G401.6 (cell line): ENCODE measurements at regions not wholly inside any gene's neighbourhood (a gene's known extent, or its start where the extent isn't known, plus 50 kb on each side); places are given as distances from the start of the nearest gene placed in this dataset.

Experiments
- FAIRE-seq: peaks from 2 replicates; lab custom pipeline; 2012; peaks lifted over from hg19 to GRCh38; lab: Jason Lieb, UNC

DNA sequence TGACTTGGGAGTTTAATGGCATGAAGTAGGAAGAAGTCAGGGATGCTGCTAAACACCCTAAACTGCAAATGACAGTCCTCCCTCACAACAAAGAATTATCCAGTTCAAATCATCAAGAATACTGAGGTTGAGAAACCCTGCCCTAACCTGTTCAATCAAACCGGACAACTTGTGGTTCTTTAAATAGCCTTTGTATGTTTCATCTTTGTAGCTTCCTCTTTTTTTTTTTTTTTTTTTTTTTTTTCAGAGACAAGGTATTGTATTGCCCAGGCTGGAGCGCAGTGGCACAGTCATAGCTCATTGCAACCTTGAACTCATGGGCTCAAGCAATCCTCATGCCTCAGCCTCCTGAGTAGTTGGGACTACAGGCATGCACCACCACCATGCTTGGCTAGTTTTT is 52.5 kb upstream of the TTC29 start:
- FAIRE-seq, result no peak

DNA sequence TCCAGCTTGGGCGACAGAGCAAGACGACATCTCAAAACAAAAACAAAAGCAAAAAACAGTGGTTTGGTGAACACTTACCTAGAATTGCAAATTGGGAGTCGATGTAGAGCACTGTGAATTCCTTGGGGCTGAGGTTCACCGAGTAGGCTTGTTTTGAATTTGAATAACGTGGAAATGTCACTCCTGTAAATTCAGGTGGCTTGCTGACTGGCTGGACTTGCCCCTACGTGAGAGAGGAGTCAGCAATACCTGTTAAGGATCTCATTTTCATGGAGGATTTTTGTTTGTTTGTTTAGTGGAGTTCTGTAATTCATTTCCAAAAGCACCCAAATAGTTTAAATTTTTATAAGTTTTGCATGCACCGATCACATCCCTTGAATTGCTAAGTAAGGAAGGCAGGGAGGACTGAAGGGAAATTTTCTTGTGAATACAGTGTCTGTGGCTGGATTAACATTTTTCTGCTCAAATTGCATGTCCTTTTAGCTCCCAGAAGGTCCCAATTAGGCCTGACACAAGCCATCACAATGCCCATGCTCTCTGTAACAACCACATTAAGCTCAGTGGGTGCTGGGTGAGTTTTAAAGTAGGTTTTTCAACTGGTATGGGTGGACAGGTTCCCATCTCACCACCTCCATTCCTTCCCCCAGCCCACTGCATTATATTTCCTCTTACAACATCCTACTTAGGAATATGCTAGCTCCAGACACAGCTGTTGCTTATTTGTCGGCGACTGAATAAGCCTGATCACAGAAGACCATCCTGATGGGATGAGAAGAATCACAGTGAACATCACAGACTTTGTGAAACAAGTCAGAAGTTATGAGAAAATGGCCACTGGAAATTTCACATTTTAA is 58.5 kb upstream of the TTC29 start:
- FAIRE-seq, result no peak

DNA sequence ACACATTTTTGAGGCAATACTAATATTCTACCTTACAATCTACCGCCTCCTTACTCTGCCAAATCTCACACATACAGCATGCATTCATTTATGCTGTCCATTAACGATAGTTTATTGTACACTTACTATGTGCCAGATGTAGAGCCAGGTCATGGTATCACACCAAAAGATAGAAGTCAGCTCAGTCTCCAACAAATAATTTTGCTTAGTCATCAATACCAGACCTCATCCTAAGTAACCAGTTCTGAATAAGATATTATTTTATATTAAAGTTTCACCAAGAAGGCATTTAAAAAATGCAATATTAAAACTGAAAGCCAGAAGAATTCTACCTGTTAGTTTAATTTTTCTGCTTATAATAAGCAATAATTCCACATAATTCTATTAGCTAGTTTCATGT is 60.6 kb upstream of the TTC29 start:
- no peak for FAIRE-seq

DNA sequence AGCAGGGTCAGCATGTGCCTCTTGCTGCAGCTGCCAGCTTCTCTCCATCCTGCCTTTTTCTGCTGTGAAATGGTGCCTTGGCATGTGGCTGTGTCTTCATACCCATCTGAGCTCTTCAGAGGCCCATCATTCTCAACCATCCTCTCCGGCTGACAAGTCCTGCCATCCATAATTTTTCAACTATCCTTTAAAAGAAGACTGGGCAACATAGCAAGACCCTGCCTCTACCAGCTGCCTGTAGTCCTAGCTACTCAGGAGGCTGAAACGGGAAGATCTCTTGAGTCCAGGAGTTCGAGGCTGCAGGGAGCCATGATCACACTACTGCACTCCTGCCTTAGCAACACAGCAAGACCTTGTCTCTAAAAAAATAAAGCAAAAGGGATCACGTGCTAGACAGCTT is 64.2 kb upstream of the TTC29 start:
- no peak for FAIRE-seq

DNA sequence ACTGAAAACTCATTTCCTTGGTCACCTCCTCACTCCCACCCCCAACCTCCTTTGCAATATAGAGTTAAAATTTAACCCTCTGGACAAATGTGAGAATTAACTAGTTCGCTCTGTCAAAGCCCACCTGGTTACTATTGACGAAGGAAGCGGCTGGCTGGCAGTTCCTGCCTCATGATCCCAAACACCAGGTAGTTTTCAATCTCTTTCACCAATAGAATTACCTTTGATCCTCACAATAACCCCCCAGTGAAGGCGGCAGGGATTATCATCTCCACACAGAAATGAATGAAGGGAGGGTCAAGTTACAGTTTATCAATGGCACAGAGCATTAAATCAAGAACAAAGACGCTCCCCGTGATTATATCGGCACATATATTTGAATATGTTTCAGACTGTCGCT is 65.7 kb upstream of the TTC29 start:
- no peak for FAIRE-seq

DNA sequence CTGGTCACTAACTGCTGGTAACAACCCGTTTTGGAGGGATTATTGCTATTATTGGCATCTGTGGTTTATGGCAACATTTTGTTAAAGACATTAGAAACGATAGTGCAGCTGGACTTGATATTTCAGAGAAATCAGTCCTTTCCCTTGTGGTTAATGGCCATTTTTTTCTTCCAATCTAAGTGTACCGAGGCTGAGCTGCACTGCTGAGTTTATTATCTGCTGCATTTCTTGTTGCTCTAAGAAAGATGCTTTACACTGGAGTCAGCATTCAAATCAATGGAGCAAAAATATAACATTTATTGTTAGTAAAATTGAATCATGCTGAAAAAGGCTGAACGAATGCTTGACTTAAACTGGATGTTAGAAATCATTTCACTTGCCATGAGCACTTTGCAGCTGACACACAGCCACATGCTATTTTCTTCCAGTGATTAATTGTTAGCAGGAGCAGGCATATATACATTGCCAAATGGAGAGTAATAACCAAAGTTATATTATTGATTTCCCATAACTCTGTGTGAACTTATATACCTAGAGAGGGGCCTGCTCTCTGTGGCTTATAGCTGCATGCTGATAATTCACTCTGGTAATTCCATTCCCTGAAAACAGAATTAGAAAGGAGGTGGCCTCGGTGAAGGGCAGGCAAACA is 66.5 kb upstream of the TTC29 start:
- FAIRE-seq, result no peak

DNA sequence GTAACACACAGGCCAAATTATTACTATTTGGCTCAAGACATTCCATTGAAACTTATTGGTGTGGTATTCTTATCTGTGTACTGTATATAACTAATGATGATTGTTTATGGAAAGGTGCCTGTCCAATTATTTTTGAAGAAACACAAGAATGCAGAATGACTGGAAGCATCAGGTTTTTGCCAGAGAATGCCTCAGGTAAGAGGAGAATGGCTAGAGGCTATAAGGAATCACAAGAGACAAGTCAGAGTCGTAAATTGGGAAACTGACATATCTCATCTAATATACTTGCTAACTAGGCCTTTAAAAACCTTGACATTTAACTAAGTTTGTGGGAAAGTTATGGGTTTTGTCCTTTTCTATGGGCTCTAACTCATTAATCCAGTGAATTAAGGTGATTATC is 69.3 kb upstream of the TTC29 start:
- FAIRE-seq, result no peak

DNA sequence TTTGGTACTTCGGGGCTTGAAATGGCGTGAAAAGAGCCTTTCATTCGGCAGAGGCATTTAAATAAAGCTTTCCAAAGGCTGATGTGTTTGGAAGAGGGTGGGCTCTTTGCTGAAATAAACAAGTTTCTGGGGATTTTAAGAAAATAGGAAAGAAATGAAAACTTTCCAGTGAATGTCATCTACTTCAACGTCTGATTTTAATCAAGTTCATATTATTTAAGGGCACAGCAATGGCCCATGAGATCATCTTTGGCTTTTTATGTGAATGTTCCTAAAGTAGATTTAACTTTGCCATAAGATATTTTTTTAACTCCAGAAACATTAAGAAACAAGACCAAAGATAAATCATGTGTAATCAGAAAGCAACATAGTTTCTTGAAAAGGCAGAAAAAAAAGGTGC is 69.8 kb upstream of the TTC29 start:
- no peak for FAIRE-seq

DNA sequence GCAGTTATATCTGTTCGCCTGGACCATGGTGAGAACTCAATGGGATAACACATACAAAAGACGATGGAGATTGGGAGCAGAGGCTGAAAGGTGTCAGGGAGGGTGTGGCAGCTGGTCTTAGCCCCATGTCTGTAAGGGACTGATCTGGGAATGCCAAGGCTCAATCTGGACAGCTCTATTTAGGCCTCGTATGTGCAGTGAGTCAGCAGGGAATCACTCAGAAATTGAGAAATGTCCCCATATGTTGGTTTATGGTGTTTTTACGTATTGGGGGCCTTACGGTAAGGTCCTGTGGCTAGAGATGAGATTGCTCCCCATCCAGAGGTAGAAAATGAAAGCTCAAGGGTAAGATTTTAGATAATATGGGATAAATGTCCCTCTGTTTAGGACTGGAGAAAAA is 71.4 kb upstream of the TTC29 start:
- no peak for FAIRE-seq

DNA sequence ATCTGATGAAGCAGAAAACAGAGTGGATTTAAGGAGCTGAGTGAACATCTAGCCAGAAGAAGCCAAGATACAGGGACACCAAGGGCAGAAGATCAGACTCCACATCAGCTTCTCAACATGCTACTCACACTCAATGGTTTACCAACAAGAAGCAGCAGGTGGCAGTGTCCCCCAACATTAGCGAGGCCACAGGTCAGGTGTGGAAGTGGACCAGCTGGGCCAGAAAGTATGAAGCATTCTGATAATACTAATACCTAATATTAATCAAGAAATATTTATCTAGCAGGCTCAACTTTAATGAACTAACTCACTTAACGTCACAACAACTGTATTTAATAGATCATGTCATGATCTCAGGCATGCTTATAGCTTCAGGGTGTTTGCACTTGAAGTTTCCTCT is 73.4 kb upstream of the TTC29 start:
- FAIRE-seq, result no peak

DNA sequence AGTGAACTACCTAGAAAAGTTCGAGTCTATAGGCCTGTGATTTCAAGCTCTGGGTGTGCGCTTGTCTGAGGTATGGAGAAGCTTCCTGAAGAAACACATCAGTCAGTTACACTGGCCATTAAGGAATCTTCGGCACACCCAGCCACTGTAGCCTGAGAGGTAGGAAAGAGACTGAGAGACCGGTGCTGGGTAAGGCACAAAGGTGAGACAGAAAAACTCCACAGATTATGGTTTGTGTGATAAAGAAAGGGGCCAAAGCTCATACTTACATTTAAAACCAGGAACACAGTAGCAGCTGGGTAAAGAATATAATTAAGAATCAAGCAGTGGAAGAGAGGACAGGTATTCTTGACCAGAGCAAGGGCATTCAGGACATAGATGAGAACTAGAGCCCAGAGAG is 74.8 kb upstream of the TTC29 start:
- FAIRE-seq, result no peak

DNA sequence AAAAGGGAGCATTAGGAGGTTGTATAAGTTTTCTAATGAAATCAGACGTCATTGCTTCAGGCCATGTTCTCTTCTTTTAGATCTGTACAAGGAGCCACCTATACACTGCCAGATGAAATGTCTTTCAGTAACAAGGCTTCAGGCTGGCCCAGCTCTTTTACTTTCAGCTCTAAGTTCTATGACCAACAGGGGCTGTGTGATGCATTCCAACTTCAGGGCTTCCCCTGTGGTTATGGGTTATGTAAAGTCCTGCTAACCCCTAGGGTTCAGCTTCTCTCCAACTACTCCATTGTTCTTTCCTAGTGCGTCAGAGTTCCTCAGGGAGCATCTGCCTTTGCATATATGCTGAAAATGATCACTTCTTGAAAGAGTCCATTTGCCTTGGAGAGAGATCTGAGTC is 79.4 kb upstream of the TTC29 start:
- FAIRE-seq, result no peak

DNA sequence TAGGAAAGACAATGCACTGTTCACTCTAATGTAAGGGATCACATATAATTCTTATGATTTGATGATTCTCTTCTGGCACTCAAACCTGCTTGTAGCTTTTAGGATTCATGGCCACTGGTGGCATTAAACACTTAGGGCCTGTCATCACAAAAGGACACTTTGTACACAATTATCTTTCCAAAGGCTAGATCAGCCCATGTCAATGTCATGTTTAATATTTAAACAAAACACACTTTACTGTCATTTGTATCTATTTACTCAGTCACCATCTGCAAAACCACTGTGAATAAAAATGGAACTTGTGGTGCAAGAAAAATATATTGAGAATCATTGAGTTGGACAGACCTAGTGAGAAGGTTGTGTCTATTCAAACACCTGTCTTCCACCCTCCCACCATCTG is 83.6 kb upstream of the TTC29 start:
- FAIRE-seq, result no peak

DNA sequence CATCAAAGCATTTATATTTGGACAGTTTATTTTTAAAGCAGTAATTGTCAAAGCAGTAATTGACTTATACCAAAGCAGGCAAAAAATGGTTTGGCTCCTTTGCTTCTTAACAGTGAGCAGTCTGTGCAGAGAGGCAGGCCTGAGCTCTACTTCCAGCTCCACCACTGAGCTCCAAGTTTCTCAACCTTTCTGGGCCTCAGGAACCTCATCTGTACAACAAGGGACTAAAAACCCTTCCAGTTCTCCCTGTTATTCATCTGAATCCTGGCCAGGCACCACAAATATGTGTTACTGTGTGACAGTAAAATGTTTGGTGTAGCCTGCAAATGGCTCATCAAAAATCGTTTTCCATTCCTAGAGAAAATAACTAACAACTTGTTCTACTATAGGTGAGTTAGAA is 88.7 kb upstream of the TTC29 start:
- no peak for FAIRE-seq

DNA sequence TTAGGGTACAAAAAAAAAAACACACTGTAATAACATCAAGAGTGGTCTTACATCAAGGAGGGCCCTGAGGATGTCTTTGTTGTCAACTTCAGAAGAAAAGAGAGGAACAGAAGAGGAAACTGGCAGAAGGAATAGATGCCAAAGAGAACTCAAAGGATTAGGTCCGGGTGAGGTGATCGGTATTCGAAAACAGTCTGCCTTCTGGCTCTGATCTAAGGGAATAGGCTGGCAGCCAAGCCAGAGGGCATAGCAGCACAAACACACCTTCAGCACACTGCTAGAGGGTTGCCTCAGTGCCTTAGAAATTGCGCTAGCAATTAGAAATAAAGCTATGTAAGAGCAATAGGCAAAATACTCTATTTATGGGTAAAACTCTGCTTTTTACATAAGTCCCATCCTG is 91.4 kb upstream of the TTC29 start:
- no peak for FAIRE-seq

DNA sequence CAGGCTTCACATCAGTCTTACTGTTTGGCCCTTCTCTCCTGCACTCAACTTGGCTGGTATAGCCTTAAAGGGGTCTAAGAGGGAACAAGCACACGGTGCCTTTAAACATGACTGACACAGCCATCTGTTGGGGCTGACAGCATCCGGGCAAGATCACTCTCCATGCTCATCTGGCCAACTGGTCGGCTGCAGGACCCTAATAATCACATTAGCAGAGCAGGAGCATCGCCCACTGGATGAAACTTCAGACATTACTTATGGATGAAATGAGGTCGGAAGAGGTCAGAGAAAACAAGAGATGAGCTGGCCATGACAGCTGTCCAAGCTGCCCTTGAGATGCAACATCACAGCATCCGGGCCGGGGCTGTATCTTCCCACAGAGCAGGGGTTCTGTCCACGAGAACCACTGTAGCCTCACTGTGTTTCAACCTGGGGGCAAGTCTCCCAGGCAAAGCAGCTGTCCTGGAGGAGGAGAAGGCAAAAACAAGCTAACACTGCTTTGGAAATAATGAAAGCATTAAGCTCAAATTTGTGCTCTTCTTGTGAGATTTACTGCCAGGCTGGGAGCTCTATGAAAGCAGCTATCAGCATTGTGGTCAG is 94.4 kb upstream of the TTC29 start:
- no peak for FAIRE-seq

DNA sequence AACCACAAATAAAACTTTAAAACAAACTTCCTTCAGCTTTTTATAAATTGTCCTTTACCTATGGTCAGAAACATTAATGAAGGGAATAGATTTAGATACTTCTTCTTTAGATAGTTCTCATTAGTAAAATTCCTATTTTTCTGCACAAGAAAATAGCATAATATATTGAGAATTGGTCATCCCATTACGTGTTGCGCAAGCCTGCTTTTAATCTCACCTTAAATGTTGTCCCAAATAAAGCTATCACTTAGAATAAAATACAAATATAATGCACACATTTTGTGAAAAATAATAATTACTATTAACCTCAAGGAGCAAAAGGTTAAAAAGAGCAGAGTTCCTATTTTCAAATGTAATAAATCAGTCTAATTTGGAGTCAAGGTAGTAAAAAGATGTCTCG is 95.2 kb upstream of the TTC29 start:
- no peak for FAIRE-seq

DNA sequence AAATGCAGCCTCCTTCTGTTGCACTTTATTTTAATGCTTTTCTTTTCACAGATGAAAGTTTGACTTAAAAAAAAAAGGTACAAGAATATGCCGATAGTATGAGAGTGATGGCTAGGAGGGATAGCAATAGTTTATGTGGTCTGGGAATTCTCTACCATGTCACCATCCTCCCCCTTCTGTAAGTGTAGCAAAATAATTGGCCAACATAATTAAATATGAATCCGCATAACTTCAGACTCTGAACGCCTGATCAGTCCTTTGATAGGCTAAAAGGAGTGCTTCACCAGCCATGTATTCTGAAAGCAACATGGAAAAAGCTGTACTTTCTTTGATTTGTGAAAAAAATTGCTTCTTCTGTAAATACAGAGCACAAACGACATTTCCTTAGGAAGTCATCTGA is 95.7 kb upstream of the TTC29 start:
- no peak for FAIRE-seq

DNA sequence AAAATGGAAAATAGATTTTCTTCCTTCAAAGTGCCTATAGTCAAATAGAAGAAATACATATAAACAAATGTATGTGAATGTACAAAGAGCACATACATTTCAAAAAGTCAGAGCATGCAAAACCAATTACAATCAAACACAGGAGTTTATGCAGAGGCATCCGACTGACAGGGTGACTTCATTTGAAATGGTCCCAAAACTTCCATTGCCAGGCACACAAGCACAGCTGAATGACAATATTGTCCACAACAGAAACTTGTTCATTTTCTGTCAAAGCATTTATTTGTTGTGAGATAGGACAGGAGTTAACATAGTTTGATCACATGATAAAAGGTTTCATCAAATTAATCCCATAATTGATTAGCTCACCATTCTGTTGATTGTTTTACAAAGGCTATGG is 96.4 kb upstream of the TTC29 start:
- FAIRE-seq, result no peak

DNA sequence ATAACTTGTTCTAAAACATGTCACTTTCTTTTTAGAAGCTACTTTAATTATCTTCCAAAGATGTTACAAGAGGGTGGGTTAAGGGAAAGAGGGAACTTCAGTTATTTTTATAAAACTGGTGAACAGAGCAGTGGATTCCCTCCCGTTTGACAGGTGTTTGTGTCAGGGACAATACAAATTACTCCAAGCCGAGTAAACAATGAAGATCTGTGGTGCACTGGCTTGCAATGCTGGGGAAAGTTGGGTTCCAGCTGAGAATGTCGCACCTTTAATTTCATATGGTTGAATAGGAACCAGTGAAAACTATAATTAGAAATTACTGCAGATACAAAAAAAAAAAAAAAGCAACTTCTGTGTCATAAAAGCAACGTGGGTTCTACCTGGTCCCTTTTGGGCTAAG is 98.6 kb upstream of the TTC29 start:
- no peak for FAIRE-seq

DNA sequence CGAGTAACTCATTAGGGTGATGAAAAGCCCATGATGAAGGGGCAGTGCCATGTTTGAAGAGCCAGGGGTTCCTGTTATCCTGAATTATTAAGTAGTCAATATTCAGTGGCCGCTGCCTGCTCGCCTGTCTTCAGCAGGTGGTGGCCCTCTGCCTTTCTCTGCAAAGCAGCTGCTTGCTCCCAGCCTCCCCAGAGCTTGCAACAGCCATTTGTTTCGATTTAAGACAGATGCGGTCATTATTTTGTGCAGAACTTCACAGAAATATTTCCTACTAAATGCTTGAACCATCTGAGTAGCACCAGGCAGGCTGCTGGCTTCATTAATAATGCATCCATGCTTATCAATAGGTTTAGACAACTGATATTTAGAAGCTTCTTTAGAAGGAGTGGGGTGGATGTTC is 104.3 kb upstream of the TTC29 start:
- no peak for FAIRE-seq

DNA sequence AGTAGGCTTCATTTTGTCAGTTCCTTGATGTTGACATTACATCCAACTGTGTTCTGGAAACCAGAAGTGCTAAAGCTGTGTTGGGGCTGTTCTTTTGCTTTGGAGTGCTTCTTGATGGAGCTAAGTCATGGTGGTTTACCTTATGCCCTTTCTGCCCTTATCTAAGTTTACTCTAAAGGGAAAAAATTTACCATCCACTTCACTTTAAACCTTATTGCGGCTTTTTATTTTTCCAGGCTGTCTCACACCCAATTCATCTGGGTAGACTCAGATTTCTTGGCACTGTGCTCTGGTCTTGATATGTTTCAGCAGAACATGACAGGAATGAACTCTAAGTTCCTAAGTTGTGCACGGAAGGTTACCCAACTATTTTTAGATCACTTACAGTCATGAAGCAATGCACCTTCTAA is 104.7 kb upstream of the TTC29 start:
- FAIRE-seq, result no peak

DNA sequence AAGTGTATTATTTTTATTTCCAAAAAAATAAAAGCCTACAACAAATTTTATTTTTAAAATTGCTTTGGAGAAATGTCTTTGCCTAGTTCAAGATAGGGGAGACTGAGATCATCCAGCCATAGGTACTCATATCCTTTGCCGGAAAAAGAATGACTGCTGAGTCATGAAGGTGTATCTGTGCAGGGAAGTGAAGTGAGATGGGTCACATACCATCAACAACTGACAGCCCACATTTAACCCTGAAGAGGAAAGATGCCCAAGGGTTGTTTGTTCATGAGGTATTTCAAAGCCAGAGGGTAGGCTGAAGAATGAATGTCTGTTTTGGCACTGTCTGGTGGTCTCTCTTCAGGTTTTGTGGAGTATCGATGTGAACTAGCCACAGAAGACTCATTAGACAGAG is 106.7 kb upstream of the TTC29 start:
- FAIRE-seq, result no peak
